CD14-positive monocyte (primary cell): ENCODE measurements at regions not wholly inside any gene's neighbourhood (a gene's known extent, or its start where the extent isn't known, plus 50 kb on each side); places are given as distances from the start of the nearest gene placed in this dataset.

ENCODE experiments used
- DNase-seq, 3 donors: peaks; one replicate each; pipeline ENCODE4 v3.0.0-alpha.2; 2011 to 2022
- H2AFZ ChIP-seq: 2 replicates; pipeline ENCODE4 v1.6.0; 2012; ENCODE audit warnings: mild to moderate bottlenecking, low read depth, low read length, inconsistent platforms; ENCODE audit not compliant: insufficient read depth, poor library complexity, severe bottlenecking
- H3K27ac ChIP-seq, 2 donors: 1 replicate in 1 of 2; 2 replicates in 1 of 2; pipeline ENCODE4 v1.5.1; 2012 to 2013; ENCODE audit warnings: low read length in 2 of 2, control low read depth in 1 of 2, inconsistent platforms in 1 of 2, low read depth in 1 of 2, mild to moderate bottlenecking in 1 of 2
- H3K27me3 ChIP-seq, 2 donors: one replicate each; pipeline versions ENCODE4 v1.6.0 to v1.6.1; 2011 to 2013; ENCODE audit warnings: low read length in 2 of 2; ENCODE audit not compliant: control insufficient read depth in 2 of 2, insufficient read depth in 2 of 2
- H3K36me3 ChIP-seq, 2 donors: replicated peaks in 1 of 2; 1 replicate in 1 of 2; 2 replicates in 1 of 2; pipeline versions ENCODE4 v1.5.1 to v1.6.1; 2012 to 2013; ENCODE audit warnings: low read length in 2 of 2, control low read depth in 1 of 2, inconsistent platforms in 1 of 2, mild to moderate bottlenecking in 1 of 2; ENCODE audit not compliant: insufficient read depth in 2 of 2, control insufficient read depth in 1 of 2
- H3K4me1 ChIP-seq, 2 donors: 1 replicate in 1 of 2; 2 replicates in 1 of 2; pipeline versions ENCODE4 v1.5.1 to v1.6.1; 2012 to 2013; ENCODE audit warnings: low read length in 2 of 2, control low read depth in 1 of 2, inconsistent platforms in 1 of 2, mild to moderate bottlenecking in 1 of 2, moderate library complexity in 1 of 2; ENCODE audit not compliant: insufficient read depth in 2 of 2, control insufficient read depth in 1 of 2
- H3K4me2 ChIP-seq: replicated peaks from 2 replicates; pipeline ENCODE3; 2012; ENCODE audit warnings: low read length, moderate library complexity, mild to moderate bottlenecking; ENCODE audit not compliant: poor library complexity, severe bottlenecking; ENCODE audit errors: extremely low read depth
- H3K4me3 ChIP-seq, 3 experiments: fragments of 200-600 bp in 1 of 3; sonication (generic) in 1 of 3; replicated peaks in 1 of 3; 1 replicate in 2 of 3; 2 replicates in 1 of 3; pipeline ENCODE4 v1.5.1; 2011 to 2013; ENCODE audit warnings: low read length in 3 of 3, mild to moderate bottlenecking in 3 of 3, control low read depth in 2 of 3, low read depth in 2 of 3, inconsistent platforms in 1 of 3, moderate library complexity in 1 of 3
- H3K79me2 ChIP-seq: 2 replicates; pipeline ENCODE4 v1.6.0; 2012; ENCODE audit warnings: mild to moderate bottlenecking, control low read depth, inconsistent platforms, low read length, moderate library complexity; ENCODE audit not compliant: insufficient read depth
- H3K9ac ChIP-seq: 2 replicates; pipeline ENCODE4 v1.6.0; 2017; ENCODE audit warnings: low read length, mild to moderate bottlenecking; ENCODE audit not compliant: insufficient read depth, poor library complexity, severe bottlenecking
- H3K9me3 ChIP-seq, 2 donors: replicated peaks in 1 of 2; 1 replicate in 1 of 2; 2 replicates in 1 of 2; pipeline versions ENCODE4 v1.5.1 to v1.6.1; 2012 to 2013; ENCODE audit warnings: low read length in 2 of 2, control low read depth in 1 of 2; ENCODE audit not compliant: control insufficient read depth in 1 of 2, insufficient read depth in 1 of 2
- H4K20me1 ChIP-seq: 2 replicates; pipeline ENCODE4 v1.6.0; 2012; ENCODE audit warnings: mild to moderate bottlenecking, low read length, control low read depth, moderate library complexity; ENCODE audit not compliant: insufficient read depth
- H3K27ac Mint-ChIP-seq, 7 donors: one replicate each; pipeline ENCODE4 v1.8.0; 2020; ENCODE audit warnings: mild to moderate bottlenecking in 7 of 7, mixed read lengths in 7 of 7, moderate library complexity in 6 of 7, inconsistent platforms in 2 of 7
- H3K27me3 Mint-ChIP-seq, 3 donors: one replicate each; pipeline ENCODE4 v1.8.0; 2021 to 2022; ENCODE audit warnings: low read depth in 3 of 3, mild to moderate bottlenecking in 3 of 3, mixed read lengths in 3 of 3, moderate library complexity in 3 of 3, inconsistent platforms in 1 of 3
- H3K36me3 Mint-ChIP-seq, 2 donors: one replicate each; pipeline ENCODE4 v1.8.0; 2020; ENCODE audit warnings: mixed read lengths in 2 of 2, inconsistent platforms in 1 of 2, mild to moderate bottlenecking in 1 of 2
- H3K4me1 Mint-ChIP-seq: one replicate; pipeline ENCODE4 v1.8.0; 2020; ENCODE audit warnings: mild to moderate bottlenecking, mixed read lengths
- H3K4me3 Mint-ChIP-seq, 2 donors: one replicate each; pipeline ENCODE4 v1.8.0; 2020; ENCODE audit warnings: mild to moderate bottlenecking in 2 of 2, mixed read lengths in 2 of 2, moderate library complexity in 1 of 2
- H3K9me3 Mint-ChIP-seq, 7 donors: one replicate each; pipeline ENCODE4 v1.8.0; 2020 to 2022; ENCODE audit warnings: mixed read lengths in 7 of 7, mild to moderate bottlenecking in 6 of 7, moderate library complexity in 6 of 7, inconsistent platforms in 2 of 7
- WGBS: methylation state at CpG from one replicate; pipeline ENCODE4 v1.1.5; 2013; ENCODE audit warnings: missing lambda C conversion rate; ENCODE audit not compliant: insufficient coverage; 5-methylcytosine and 5-hydroxymethylcytosine counted together
- intact Hi-C, 2 donors: fragments of 100-400 bp; cut with micrococcal nuclease; formaldehyde crosslinking; loops; one replicate each; pipeline versions ENCODE4 v1.15.0 to v1.15.1; 2023
- TF ChIP-seq, protein P1 (sequence below): fragments of 200-600 bp; IDR thresholded peaks from one replicate; pipeline ENCODE4 v1.8.0; 2022; ENCODE audit warnings: antibody characterized with exemption, mild to moderate bottlenecking

DNA sequence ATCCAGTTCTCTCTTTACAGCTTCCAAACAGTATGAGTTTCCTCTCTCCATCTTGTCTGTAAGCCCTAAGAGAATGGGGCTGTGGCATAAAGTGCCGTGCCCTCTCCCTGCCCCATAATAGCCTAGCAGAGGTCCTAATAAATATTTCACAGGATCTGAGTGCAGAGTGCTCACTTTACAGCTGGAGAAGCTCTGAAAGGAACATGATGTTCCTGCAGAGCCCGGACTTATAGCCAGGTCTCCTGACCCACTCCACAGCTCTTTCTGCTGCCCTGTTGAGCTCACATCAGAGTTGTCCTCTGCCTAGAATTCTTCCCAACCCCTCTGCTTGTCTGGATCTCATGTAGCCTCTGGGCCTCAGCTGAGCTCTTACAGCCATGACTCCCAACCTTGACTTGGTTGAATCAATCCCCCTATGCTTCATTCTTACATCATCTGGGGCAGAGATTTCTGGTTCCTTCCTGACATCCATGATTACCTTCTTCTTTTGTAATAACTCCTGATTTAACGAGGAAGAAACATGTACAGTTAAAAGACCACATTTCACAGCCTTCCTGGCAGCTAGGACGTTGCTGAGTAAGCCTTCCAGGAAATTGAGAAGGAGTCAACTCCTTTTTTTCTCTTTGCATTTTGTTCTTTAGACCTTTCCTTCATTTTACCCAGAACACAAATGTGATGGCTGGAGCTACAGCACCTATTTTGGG is 135.3 kb downstream of the RPLP1 start:
- Histone ChIP-seq H3K27me3 (no peaks in the 10 kb centered on the region), H3K4me1 (peaks cover 24 to 27% of the 10 kb centered on the region in 2 donors), H3K9ac (no peak overlapping the region), H2AFZ (no peak overlapping the region), H3K79me2 (no peaks in the 10 kb centered on the region), H3K9me3 (no peaks in the 10 kb centered on the region), H4K20me1 (no peaks in the 10 kb centered on the region), H3K27ac (no peak overlapping the region), H3K4me3 (no peak overlapping the region), H3K4me2 (no peak overlapping the region), H3K36me3 (no peaks in the 10 kb centered on the region)
- intact Hi-C loops = no loop called here
- peak in 1 of 3 donors; percentile 25 for DNase-seq
- TF ChIP-seq, protein P1, sequence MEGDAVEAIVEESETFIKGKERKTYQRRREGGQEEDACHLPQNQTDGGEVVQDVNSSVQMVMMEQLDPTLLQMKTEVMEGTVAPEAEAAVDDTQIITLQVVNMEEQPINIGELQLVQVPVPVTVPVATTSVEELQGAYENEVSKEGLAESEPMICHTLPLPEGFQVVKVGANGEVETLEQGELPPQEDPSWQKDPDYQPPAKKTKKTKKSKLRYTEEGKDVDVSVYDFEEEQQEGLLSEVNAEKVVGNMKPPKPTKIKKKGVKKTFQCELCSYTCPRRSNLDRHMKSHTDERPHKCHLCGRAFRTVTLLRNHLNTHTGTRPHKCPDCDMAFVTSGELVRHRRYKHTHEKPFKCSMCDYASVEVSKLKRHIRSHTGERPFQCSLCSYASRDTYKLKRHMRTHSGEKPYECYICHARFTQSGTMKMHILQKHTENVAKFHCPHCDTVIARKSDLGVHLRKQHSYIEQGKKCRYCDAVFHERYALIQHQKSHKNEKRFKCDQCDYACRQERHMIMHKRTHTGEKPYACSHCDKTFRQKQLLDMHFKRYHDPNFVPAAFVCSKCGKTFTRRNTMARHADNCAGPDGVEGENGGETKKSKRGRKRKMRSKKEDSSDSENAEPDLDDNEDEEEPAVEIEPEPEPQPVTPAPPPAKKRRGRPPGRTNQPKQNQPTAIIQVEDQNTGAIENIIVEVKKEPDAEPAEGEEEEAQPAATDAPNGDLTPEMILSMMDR = no peak
- 50% methylated on average over 2 of the region's 4 CpGs for WGBS
- Mint-ChIP-seq H3K9me3 (peaks cover 0 to 7% (median 0%) of the 10 kb centered on the region in 7 donors), H3K27ac (peak overlapping the region; percentile 20 to 81 (median 56)), H3K27me3 (peaks cover 0 to 4% (median 3%) of the 10 kb centered on the region in 3 donors), H3K36me3 (peaks cover 1 to 6% of the 10 kb centered on the region in 2 donors), H3K4me1 (peaks cover 36% of the 10 kb centered on the region), H3K4me3 (peak overlapping the region in 1 of 2 donors; percentile 51)

- no peak overlapping the region for H3K27ac Mint-ChIP-seq
- H3K9me3 Mint-ChIP-seq = peaks cover 0 to 7% (median 0%) of the 10 kb centered on the region in 7 donors
- intact Hi-C loops = no loop called here
- Histone ChIP-seq H3K9ac (no peak overlapping the region), H3K4me1 (peaks cover 33 to 34% of the 10 kb centered on the region in 2 donors), H3K4me2 (no peak overlapping the region), H3K4me3 (no peak overlapping the region), H3K27me3 (no peaks in the 10 kb centered on the region), H2AFZ (no peak overlapping the region), H3K9me3 (no peaks in the 10 kb centered on the region), H3K36me3 (no peaks in the 10 kb centered on the region), H3K79me2 (no peaks in the 10 kb centered on the region), H4K20me1 (no peaks in the 10 kb centered on the region), H3K27ac (no peak overlapping the region)
- TF ChIP-seq, protein P1 = no peak
- H3K4me3 Mint-ChIP-seq = no peak overlapping the region
- 97% methylated on average over 3 of the region's 8 CpGs for WGBS
- H3K27me3 Mint-ChIP-seq = peaks cover 2 to 7% (median 6%) of the 10 kb centered on the region in 3 donors
- H3K4me1 Mint-ChIP-seq = peaks cover 44% of the 10 kb centered on the region
- H3K36me3 Mint-ChIP-seq = peaks cover 2 to 10% of the 10 kb centered on the region in 2 donors
- no peak for DNase-seq
Measured at GRCh38 chr15:69590201-69590710, 137.6 kb downstream of the RPLP1 start.
